ENCODE measurements at regions not wholly inside any gene's neighbourhood (a gene's known extent, or its start where the extent isn't known, plus 50 kb on each side); places are given as distances from the start of the nearest gene placed in this dataset.

GRCh38 chr17:74119965-74120364, 83.5 kb upstream of the RPL38 start:
- TF ChIP-seq CTCF (IDR thresholded peaks at IDR 0.05; ENCODE audit: low read depth, low read length, missing control alignments): no peak
- DNase-seq (ENCODE audit: extremely low read depth, low read depth): no peak
- H3K4me3 ChIP-seq (replicated peaks; ENCODE audit: low read depth, low read length): no peak overlapping the region

GRCh38 chr17:74123350-74123749, 80.1 kb upstream of the RPL38 start:
- DNase-seq (ENCODE audit: extremely low read depth, low read depth): no peak
- no peak for TF ChIP-seq CTCF (IDR thresholded peaks at IDR 0.05; ENCODE audit: low read depth, low read length, missing control alignments)

GRCh38 chr17:74123866-74124444, 79.5 kb upstream of the RPL38 start:
- TF ChIP-seq CTCF (IDR thresholded peaks at IDR 0.05; ENCODE audit: low read depth, low read length, missing control alignments): no peak
- no peak overlapping the region for H3K4me3 ChIP-seq (replicated peaks; ENCODE audit: low read depth, low read length)
- DNase-seq (ENCODE audit: extremely low read depth, low read depth): no peak

More at GRCh38 chr17:74123350-74123749, 80.1 kb upstream of the RPL38 start:
- no peak overlapping the region for H3K4me3 ChIP-seq (replicated peaks; ENCODE audit: low read depth, low read length)

- no peak for DNase-seq (ENCODE audit: extremely low read depth, low read depth)
- TF ChIP-seq CTCF (IDR thresholded peaks at IDR 0.05; ENCODE audit: low read depth, low read length, missing control alignments): no peak
- no peak overlapping the region for H3K4me3 ChIP-seq (replicated peaks; ENCODE audit: low read depth, low read length)
Measured at GRCh38 chr17:74125156-74125555, 78.3 kb upstream of the RPL38 start.

- no peak for DNase-seq (ENCODE audit: extremely low read depth, low read depth)
- no peak overlapping the region for H3K4me3 ChIP-seq (replicated peaks; ENCODE audit: low read depth, low read length)
- no peak for TF ChIP-seq CTCF (IDR thresholded peaks at IDR 0.05; ENCODE audit: low read depth, low read length, missing control alignments)
Measured at GRCh38 chr17:74126179-74126900, 77.1 kb upstream of the RPL38 start.

- no peak for TF ChIP-seq CTCF (IDR thresholded peaks at IDR 0.05; ENCODE audit: low read depth, low read length, missing control alignments)
- no peak for DNase-seq (ENCODE audit: extremely low read depth, low read depth)
- H3K4me3 ChIP-seq (replicated peaks; ENCODE audit: low read depth, low read length): no peak overlapping the region
Measured at GRCh38 chr17:74126959-74127358, 76.5 kb upstream of the RPL38 start.
